ENCODE measurements at regions not wholly inside any gene's neighbourhood (a gene's known extent, or its start where the extent isn't known, plus 50 kb on each side); places are given as distances from the start of the nearest gene placed in this dataset.
"Not testable (repeated sequence)": the region's sequence is repeated elsewhere in the genome, so short reads cannot be mapped to it uniquely, and the experiment has no call there.

DNA sequence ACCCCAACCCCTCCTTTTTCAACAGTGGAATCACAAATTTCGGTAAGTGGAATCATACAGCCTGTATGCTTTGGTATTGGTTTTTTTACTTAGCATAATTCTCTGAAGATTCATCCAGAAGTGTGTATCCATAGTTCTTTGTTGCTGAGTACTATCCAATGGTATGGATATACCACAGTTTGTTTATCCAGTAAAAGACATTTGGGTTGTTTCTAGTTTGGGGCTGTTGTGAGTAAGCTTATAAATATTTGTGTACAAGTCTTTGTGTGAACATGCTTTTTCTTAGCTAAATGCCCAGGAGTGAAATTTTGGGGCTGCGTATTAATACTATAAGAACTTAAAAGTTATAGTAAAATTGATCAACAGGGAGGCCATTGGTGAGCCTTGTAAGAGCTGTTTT lies 57.5 kb upstream of the GC start:
- no peak for DNase-seq

DNA sequence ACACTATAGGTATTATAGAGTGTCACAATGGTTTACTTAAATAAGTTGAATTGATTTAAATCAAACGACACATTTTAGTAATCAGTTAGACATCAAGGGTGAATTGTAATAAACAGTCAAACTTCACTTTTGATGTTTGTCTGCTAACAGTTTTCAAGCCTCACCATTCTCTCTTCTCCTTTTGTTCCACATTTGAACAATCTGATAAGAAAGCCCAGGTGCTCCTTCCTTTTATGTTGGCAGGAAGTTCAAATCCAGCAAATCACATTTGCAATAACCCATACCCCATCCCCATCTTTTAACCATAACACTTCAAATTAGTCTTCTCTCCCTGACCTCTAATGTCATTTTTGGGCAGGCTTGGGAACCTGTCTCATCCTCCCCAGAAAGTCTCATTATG lies 63.4 kb upstream of the GC start:
- no peak for DNase-seq

DNA sequence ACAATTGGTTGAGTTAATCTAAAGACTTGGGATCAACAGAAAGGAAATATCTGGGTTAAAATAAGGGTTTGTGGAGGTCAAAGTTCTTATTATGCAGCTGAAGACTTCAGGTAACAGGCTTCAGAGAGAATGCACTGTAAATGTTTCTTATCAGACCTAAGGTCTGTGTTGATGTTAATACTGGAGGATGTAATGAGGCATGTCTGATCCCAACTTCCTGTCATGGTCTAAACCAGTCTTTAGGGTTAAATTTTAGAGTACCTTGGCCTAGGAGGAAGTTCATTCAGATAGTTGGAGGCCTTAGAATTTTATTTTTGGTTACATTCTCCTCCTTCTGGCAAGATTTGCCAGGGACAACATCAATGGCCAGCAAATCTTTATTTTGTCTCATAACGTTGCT lies 72.1 kb upstream of the GC start:
- no peak for DNase-seq

GRCh38 chr4:71857713-71858451 lies 74.0 kb upstream of the GC start:
- peak; percentile 88 for DNase-seq

GRCh38 chr4:71860643-71861042 lies 76.8 kb upstream of the GC start:
- no peak for DNase-seq

- no peak for DNase-seq
These were observed 78.4 kb upstream of the GC start for GRCh38 chr4:71862315-71862714.

GRCh38 chr4:71863457-71863856 lies 79.6 kb upstream of the GC start:
- no peak for DNase-seq

GRCh38 chr4:71864380-71864779 lies 80.5 kb upstream of the GC start:
- no peak for DNase-seq

GRCh38 chr4:71866212-71866885 lies 82.5 kb upstream of the GC start:
- no peak for DNase-seq

GRCh38 chr4:71867598-71867997 lies 83.7 kb upstream of the GC start:
- DNase-seq, result no peak

- no peak for DNase-seq
These were observed 86.6 kb upstream of the GC start for GRCh38 chr4:71870456-71870855.

GRCh38 chr4:71872221-71872620 lies 88.3 kb upstream of the GC start:
- no peak for DNase-seq

- DNase-seq, result no peak
These were observed 89.0 kb upstream of the GC start for GRCh38 chr4:71872767-71873415.

DNA sequence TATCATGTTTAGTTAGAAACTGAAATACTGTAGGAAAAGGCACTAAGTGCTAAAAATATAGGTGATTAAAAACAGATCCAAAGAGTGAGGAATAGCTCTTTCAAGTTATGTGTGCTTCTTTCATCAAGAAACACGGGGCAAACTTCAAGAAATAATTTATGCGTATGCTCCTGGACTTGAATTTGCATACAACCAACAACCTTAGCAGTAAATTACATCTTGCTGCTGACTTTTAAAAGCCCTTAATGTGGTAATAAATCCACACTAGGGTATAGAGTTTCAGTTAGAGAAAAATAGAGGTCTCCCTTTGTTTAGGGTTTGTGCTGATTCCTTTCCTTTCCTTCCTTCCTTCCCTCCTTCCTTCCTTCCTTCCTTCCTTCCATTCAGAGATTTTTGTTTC lies 94.5 kb upstream of the GC start:
- DNase-seq, result no peak

- peak; percentile 86 for DNase-seq
These were observed 98.4 kb upstream of the GC start for GRCh38 chr4:71882113-71882841.

GRCh38 chr4:71900366-71900765 lies 116.5 kb upstream of the GC start:
- DNase-seq, result not testable (repeated sequence)

- not testable (repeated sequence) for DNase-seq
These were observed 121.7 kb upstream of the GC start for GRCh38 chr4:71905594-71905993.

GRCh38 chr4:71906096-71906495 lies 122.2 kb upstream of the GC start:
- DNase-seq, result no peak

DNA sequence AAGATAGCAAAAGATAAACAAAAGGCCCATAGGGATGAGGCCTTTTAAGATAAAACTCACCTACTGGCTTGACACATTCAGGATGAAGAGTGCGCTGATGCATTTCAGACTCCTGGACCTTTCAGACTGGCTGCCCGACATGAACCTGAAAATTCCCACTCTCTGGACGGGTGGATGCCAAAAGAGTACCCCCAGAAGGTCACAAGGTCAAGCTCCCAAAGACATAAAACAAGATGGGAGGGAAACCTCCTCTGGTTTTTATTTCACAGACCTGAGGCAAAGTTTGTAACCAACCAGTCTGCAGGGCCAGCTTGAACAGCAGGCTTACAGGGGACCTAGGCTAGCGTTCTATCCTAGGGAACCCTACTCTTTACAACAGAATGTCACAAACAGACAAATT lies 123.2 kb upstream of the GC start:
- no peak for DNase-seq

GRCh38 chr4:71907782-71908181 lies 123.9 kb upstream of the GC start:
- DNase-seq, result no peak

DNA sequence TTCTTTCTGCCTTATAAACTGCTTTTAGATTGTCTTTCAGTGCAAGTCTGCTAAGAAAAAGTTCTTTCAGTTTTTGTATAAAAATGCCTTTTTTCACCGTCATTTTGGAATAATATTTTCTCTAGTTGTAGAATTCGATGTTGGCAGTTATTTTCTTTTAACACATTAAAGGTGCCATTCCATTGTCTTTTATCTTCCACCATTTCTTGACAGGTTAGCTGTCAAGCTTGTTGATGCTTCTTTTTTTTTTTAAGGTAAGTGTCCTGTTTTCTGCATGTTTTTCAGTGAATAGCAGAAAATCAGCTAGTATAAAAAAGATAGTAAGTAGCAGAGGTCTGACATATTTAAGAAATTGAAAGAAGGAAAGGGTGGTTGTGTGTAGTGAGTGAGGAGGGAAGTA lies 118.5 kb upstream of the NPFFR2 start:
- DNase-seq, result no peak

DNA sequence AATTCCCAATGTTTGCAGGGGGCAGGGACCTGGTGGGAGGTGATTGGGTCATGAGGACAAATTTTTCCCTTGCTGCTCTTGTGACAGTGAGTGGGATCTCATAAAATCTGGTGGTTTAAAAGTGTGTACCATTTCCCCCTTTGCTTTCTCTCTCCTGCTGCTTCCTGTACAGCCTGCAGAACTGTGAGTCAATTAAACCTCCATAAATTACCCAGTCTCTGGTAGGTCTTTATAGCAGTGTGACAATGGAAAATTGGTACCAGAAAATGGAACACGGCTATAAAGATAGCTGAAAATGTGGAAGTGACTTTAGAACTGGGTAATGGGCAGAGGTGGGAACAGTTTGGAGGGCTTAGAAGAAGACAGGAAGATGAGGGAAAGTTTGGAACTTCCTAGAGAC lies 108.7 kb upstream of the NPFFR2 start:
- no peak for DNase-seq

- DNase-seq, result no peak
These were observed 101.3 kb upstream of the NPFFR2 start for GRCh38 chr4:71930459-71930858.

- DNase-seq, result no peak
These were observed 98.9 kb upstream of the NPFFR2 start for GRCh38 chr4:71932941-71933340.

Measured in islet precursor cell (in vitro differentiated cells).